Activated CD4-positive, alpha-beta T cell treated with anti-CD3 and anti-CD28 coated beads, Interleukin-2, amount 50 U/mL, for 16 hours (primary cell): ENCODE measurements at regions not wholly inside any gene's neighbourhood (a gene's known extent, or its start where the extent isn't known, plus 50 kb on each side); places are given as distances from the start of the nearest gene placed in this dataset.

Source experiments
- DNase-seq: peaks from one replicate; pipeline ENCODE4 v3.0.0-alpha.2; 2020

- no peak for DNase-seq
Observed at GRCh38 chr9:26483991-26484390, 408.6 kb downstream of the CAAP1 start.

GRCh38 chr9:26477963-26478362 lies 414.6 kb downstream of the CAAP1 start:
- no peak for DNase-seq

GRCh38 chr9:26471261-26471660 lies 421.3 kb downstream of the CAAP1 start:
- no peak for DNase-seq

DNA sequence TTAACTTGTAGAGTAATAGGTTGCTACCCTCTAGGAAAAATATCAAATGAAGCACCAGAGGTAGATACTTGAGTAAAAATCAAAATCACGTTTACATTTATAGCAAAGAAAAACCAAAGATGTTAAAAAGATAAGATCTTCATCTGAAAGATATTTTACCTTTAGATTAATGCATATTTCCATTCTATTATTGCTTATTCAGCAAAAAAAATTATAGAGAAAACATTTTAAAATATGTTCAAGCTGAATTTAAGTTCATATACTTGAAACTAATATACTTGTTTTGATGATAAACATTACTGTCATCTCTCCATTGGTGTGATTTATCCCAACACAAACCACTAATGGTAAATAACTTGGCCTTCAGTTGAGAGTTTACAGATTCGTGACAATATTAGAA lies 422.3 kb downstream of the CAAP1 start:
- no peak for DNase-seq

DNA sequence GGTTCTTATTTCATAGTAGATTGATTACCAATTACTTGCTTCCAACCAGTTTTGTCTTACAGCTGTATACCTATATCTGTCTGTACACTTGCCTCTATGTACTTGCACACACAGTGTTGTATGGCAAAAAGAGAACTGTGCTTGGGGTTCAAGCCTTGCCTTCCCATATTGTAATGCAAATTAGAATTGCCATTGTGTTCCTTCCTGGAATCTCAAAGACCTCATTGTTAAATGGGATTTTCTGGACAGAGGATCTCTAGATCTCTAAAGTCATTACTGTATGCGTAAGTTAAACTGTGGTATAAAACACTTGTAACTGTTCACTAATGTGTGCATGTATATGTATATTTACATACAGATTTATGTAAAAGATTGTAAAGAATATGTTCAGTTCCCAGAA lies 428.8 kb downstream of the CAAP1 start:
- DNase-seq = no peak

- DNase-seq = no peak
Observed at GRCh38 chr9:26462751-26463150, 429.9 kb downstream of the CAAP1 start.

DNA sequence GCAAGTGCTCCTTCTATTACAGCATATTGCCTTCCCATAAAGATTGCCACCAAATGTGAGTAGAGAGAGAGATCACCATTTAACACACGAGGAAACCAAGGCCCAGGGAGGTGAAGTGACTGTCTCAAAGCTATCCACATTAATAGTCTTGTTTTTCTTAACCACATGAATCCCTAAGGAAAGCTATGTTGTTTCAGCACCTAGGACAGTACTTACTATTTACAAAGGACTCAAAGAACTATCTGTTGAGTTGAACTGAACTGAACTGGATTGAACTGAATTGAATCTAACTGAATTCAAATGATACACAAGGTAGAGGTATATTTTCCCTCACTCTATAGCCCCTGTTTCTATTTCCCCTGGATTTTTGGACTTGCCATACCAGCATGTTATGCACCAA lies 430.4 kb downstream of the CAAP1 start:
- DNase-seq = no peak

- DNase-seq = no peak
Observed at GRCh38 chr9:26460624-26461023, 432.0 kb downstream of the CAAP1 start.

DNA sequence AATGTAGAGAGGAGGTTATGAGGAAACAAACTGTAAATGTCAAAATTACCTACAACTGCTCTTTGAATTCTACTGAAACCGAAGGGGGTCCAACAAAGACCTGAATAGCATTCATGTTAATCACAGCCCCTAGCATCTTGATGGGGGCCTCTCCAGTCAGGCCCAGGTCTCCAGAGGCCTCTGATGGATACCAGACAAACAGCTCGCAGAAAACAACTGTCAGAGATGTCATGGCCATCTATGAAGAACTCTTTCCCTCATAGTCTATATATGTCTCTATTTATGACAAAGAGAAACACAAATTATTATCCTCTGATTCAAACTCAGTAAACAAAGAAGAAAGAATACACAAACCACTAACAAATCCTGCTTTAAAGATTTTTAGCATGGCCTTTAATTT lies 432.6 kb downstream of the CAAP1 start:
- no peak for DNase-seq

- no peak for DNase-seq
Observed at GRCh38 chr9:26458054-26458453, 434.5 kb downstream of the CAAP1 start.

DNA sequence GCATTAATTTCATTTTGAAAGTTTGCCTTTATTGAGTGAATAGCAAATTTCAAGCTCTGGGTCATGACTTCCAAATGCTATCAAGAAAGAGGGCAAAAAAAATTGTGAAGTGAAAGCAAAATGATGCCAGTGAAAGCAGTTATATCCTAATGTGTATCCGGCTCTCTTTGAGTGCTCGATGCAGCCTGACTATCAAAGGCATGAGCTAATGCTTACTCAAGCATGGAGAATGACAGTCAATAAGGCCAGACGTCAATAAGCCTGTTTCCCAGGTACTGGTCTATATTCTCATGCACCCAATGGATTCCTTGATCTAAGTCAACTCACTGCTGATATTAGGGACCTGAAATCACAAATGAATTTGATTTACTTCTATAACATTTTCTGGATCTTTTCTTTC lies 435.5 kb downstream of the CAAP1 start:
- no peak for DNase-seq

GRCh38 chr9:26439061-26439624 lies 453.5 kb downstream of the CAAP1 start:
- DNase-seq = no peak

DNA sequence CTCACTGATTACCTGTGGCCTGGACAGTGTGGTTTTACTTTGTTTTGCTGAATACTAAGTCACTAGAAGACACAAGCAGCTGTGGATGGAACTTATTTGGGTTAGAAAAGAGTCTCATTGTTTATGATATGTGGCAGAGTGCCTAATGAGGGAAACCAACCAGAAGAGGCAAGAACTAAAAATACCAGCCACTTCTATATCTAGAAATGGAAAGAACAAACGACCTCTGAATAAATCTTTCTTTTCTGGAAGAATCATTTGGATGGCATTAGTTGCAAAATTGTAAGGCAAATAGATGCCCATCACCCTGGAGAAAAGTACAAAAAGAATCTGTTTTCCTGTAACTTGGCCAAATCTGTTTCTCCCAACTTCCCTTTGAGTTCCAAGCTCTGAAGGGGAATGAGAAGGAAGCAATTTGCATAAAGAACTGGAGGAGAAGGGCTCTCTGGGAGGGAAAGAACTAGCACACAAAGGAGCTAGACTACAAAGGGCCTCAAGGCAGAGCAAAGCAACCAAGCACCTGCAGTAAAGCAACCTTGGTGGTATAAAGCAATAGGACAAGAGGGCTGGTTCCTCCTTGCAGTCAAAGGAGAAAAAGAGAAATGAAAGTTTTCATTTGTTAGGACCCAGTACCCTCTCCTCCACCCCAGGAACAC lies 455.4 kb downstream of the CAAP1 start:
- no peak for DNase-seq

DNA sequence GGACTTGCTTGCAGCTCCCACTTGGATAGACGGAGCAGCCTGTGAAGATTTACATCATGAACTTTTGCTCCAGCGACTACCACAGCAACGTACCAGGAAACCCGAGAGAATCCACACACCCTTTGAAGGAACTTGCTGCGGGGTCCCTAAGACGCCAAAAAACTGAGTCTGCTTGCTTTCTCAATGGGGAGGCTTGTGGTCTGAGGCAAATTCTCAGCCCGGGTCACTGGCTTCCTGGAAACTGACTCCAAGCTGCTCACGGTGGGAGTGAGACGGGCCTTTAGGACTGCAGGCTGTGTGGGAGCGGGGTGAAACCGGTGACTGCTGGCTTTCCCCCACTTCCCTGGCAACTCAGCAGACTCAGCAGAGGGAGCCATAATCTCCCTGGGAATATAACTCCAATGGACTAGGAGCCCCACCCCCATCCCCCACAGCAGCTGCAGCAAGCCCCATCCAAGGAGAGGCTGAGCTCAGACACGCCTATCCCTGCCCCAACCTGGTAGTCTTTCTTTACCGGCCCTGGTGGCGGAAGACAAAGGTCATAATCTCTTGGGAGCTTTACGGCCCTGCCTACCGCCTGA lies 466.0 kb downstream of the CAAP1 start:
- no peak for DNase-seq

- no peak for DNase-seq
Observed at GRCh38 chr9:26418480-26418879, 474.1 kb downstream of the CAAP1 start.

- no peak for DNase-seq
Observed at GRCh38 chr9:26415528-26415927, 477.1 kb downstream of the CAAP1 start.

GRCh38 chr9:26413611-26414010 lies 479.0 kb downstream of the CAAP1 start:
- no peak for DNase-seq

DNA sequence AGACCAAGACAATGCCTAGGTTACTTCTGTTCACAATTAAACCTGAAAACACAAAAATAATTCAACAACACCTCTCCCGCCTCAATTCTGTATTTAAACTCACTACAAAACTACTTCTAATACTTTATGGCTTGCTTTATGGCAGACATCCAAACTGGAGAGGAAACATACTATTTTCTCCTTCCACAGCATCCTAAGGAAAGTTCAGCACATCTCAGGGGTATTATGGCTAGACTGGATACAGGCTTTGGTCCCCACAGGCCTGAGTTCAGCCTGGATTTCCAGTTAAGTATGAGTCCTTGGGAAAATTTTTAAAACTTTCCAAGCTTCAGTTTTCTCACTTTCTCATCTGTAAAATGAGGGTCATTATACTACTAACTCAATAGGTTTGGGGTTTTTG lies 480.2 kb downstream of the CAAP1 start:
- no peak for DNase-seq

DNA sequence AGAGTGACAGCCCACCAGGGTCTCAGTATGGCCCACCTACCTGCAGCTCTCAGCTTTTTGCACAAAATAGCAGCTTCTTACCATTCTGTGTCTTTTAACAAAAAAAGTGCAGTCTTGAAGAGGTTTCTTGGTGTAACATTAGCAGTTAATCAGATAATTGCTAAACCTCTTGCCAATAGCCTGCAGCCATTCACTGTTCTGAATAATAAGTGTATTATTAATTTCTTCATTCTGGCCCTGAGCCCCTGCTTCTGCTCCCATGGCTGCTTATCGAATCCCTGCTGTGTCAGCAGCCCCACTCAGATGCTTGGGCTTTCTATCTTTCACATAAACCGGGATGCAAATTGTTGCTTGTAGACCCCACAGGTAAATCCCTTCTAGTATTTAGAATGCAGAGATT lies 485.9 kb downstream of the CAAP1 start:
- DNase-seq = no peak

- no peak for DNase-seq
Observed at GRCh38 chr9:26399556-26399955, 493.0 kb downstream of the CAAP1 start.

GRCh38 chr9:26394025-26394424 lies 498.6 kb downstream of the CAAP1 start:
- DNase-seq = no peak

DNA sequence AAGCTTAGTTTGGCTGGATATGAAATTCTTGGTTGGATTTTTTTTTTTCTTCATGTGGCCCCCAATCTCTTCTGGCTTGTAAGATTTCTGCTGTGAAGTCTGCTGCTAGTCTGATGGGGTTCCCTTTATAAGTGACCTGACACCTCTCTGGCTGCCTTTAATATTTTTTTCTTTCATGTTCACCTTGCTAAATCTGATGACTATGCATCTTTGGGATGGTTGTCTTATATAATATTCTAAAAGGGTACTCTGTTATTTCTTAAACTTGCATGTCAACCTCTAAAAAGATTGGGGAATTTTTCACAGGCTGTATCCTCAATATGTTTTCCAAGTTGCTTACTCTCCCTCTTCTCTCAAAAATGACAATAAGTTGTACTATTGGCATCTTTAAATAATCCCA lies 500.0 kb downstream of the CAAP1 start:
- DNase-seq = no peak

DNA sequence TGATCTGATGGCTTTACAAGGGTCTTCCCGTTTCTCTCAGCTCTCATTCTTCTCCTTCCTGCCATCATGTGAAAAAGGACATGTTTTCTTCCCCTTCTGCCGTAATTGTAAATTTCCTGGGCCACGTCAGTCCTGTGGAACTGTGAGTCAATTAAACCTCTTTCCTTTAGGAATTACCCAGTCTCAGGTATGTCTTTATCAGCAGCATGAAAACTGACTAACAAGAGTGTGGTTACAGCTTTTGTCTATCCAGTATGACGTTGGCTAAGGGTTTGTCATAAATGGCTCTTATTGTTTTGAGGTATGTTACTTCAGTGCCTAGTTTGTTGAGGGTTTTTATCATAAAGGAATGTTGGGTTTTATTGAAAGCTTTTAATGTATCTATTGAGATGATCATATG lies 501.6 kb downstream of the CAAP1 start:
- no peak for DNase-seq

- DNase-seq = no peak
Observed at GRCh38 chr9:26375448-26375847, 517.2 kb downstream of the CAAP1 start.

DNA sequence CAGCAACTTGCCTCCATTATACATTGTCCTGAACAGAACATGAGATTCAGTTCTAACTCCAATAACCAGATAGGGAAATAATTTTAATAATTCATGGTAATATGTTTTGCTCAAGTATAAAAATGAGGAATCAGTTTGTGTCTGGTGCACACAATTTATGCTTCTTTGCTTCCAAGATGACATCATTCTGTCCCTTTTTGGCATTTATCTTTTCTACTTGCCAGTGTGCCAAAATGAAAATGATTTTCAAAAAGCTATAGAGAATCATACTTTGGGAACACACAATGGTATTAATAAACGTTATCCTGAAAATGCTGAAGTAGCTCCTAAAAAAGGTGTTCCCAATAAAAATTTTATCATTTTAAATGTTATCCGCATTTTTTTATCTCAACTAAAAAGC lies 519.0 kb downstream of the CAAP1 start:
- DNase-seq = no peak
